ENCODE measurements at regions not wholly inside any gene's neighbourhood (a gene's known extent, or its start where the extent isn't known, plus 50 kb on each side); places are given as distances from the start of the nearest gene placed in this dataset.

GRCh38 chr1:95850165-95850649, 616.2 kb downstream of the RWDD3 start:
- no peak for TF ChIP-seq CTCF (IDR thresholded peaks at IDR 0.05; ENCODE audit: extremely low read depth, missing control alignments)
- no peak for DNase-seq (ENCODE audit: low spot score)

DNA sequence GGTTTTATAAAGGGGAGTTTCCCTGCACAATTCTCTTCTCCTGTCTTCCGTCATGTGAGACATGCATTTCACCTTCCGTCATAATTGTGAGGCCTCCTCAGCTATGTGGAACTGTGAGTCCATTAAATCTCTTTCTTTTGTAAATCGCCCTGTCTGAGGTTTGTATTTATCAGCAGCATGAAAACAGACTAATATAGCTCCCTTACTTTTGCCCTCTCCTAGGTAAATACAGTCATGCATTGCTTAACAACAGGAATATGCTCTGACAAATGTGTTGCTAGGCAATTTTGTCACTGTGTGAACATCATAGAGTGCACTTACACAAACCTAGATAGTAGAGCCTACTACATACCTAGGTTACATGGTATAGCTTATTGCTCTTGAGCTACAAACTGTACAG, 616.8 kb downstream of the RWDD3 start:
- DNase-seq (ENCODE audit: low spot score), result no peak
- no peak for TF ChIP-seq CTCF (IDR thresholded peaks at IDR 0.05; ENCODE audit: extremely low read depth, missing control alignments)

GRCh38 chr1:95852483-95853070, 618.6 kb downstream of the RWDD3 start:
- no peak for TF ChIP-seq CTCF (IDR thresholded peaks at IDR 0.05; ENCODE audit: extremely low read depth, missing control alignments)
- no peak for DNase-seq (ENCODE audit: low spot score)

DNA sequence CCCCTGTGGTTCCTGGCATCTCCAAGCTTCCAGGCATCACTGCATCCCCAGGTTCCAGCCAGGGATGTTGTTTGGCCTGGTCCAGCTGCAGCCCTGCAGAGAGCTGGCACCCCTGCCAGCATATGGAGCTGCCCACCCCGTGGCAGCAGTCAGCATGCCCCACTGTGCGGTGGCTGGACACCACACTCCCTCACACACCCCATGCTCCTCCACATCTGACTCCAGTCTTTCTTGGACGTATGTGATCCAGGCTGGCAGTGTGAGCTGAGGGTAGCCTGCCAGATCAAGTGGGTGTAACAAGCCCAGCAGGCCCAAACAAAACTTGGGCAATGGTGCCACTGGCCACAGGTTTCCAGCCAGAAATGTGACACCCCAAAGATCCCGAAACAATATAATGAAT, 620.4 kb downstream of the RWDD3 start:
- no peak for TF ChIP-seq CTCF (IDR thresholded peaks at IDR 0.05; ENCODE audit: extremely low read depth, missing control alignments)
- no peak for DNase-seq (ENCODE audit: low spot score)

DNA sequence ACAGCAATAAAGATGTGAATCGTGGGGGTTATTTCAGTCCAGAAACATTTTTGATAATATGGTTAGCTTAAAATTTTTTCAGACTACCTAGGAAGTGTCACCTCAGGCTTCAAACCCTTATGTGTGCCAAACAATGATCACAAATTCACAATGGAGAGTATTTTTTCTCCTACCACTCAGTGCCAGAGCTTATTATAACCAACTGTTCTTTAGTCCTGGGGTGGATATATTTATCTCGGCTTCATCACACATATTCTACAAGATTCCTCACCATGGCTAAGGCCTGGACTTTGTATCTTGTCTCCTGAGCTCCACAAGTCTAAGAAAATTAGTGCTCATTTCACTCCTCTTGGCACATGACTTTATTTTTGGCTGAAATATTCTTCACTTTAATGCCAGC, 629.1 kb downstream of the RWDD3 start:
- no peak for DNase-seq (ENCODE audit: low spot score)
- TF ChIP-seq CTCF (IDR thresholded peaks at IDR 0.05; ENCODE audit: extremely low read depth, missing control alignments), result no peak

DNA sequence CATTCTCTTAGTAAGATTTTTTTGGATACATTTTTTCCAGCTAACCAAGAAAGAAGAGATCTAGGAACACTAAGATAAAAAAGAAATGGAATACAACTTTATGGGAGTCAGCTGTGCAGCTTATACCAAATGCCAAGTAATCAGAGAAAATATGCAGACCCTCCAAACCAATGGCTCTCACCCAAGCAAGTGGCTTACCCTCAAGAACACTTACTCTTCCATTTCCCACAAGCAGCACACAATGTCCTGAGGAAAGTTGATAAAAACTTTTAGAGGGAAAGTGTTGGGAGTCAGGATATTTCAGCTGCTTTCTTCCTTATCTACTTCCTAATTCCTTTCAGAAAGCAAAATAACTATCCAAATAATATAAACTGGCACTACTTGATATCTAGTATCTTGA, 631.8 kb downstream of the RWDD3 start:
- DNase-seq (ENCODE audit: low spot score), result no peak
- TF ChIP-seq CTCF (IDR thresholded peaks at IDR 0.05; ENCODE audit: extremely low read depth, missing control alignments), result no peak

DNA sequence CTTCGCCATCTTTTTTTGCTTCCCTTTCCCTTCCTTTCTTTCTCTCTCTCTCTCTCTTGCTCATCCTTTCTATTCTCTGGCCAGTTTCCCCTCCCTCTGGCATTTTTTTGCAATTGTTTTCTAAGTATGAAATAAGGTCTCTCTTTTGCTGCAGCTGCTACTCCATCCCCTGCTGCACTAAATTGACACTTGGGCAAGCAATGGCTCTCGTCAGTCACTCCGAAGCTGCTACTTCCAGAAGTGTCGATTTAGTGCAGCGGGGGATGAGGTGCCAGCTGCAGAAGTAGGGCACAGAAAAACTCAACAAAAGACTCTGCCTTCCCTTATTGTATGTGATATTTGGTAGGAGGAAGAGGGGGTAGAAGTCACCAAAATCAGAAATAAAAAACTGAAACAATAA, 642.3 kb downstream of the RWDD3 start:
- DNase-seq (ENCODE audit: low spot score), result no peak
- TF ChIP-seq CTCF (IDR thresholded peaks at IDR 0.05; ENCODE audit: extremely low read depth, missing control alignments), result no peak

Measured in GM20000 (cell line).